ENCODE measurements at regions not wholly inside any gene's neighbourhood (a gene's known extent, or its start where the extent isn't known, plus 50 kb on each side); places are given as distances from the start of the nearest gene placed in this dataset.
"Not testable (repeated sequence)": the region's sequence is repeated elsewhere in the genome, so short reads cannot be mapped to it uniquely, and the experiment has no call there.

DNA sequence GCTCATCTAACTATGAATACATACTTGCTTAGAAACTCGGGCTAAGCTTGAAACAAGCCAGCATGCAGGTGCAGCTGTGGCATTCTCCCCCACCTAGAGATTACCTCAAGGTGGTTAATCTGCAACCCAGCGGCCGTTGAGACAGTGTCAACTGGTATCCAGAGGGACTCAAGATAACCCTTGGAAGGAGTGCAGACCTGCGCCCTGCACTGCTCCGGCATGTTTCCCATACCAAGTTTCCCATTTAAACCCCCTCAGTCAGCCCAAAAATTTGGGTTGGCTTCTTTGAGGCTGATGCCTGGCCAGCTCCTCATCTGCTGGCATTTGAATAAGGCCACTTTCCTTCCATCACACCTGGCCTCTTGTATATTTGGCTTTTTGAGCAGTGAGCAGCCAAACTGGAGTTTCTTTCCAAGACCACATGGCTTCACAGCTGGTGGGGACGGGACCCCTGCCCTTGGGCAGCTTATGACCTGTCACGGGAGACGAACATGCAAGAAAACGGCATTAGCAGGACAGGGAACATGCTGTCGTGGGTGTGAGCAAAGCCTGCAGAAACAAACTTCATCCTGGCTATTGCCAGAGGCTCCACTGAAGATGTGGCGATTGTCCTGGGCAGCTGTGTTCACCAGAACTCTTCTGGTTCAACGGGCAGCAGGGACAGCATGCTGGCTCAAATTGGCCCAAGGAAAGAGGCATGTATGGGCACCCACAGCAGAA, 98.2 kb downstream of the PLXNA1 start:
- no peak for DNase-seq
- Mint-ChIP-seq H3K27me3 (ENCODE audit: low read depth in 3 of 3) (peaks cover 0 to 3% (median 0%) of the 10 kb centered on the region in 3 donors), H3K4me3 (no peak overlapping the region), H3K36me3 (no peaks in the 10 kb centered on the region), H3K27ac (no peak overlapping the region), H3K9me3 (no peaks in the 10 kb centered on the region), H3K4me1 (no peaks in the 10 kb centered on the region)

DNA sequence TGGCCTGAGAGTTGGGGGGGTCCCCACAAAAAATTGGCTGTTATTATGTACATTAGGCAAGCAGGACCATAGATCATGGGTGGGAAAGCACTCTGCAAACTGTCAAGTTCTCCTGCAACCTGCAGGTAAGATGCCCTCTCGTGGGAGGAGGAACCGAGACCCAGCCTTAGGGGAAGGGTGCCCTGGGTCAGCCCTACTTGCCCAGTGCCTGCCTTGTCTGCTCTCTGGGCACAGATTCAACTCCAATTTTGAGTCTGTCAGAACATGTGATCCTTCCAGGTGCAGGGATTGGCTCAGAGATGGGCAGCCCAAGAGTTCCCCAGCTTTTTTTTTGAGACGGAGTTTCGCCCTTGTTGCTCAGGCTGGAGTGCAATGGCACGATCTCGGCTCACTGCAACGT, 99.2 kb downstream of the PLXNA1 start:
- H3K9me3 Mint-ChIP-seq = no peaks in the 10 kb centered on the region
- no peak overlapping the region for H3K27ac Mint-ChIP-seq
- no peaks in the 10 kb centered on the region for H3K36me3 Mint-ChIP-seq

DNA sequence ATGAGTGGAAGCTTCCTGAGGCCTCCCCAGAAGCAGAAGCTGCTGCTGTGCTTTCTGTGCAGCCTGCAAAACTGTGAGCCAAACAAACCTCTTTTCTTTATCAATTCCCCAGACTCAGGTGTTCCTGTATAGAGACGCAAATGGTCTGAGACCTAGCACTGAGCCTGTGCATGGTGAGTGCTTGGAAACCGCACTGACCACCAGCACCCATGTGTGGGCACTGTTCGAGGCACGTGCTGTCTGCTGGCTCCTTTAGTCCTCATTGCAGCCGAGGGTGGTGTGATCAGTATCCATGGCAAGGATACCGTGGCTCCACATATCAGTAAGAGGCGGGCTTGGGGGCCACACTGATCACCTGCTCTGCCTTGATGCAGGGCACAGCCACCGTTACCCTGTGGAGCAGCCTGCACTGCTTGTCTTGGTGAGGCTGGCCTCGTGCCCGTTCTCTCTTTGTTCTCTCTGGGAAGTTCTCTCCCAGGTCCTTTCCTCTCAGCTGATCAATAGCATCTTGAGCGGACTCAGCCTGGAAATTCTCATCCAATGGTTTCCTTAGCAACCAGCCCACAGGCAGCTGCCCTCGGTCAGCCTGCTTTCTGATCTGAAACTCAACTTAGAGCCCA, 101.0 kb downstream of the PLXNA1 start:
- Mint-ChIP-seq H3K27me3 (ENCODE audit: low read depth in 3 of 3) (peaks cover 0 to 4% (median 3%) of the 10 kb centered on the region in 3 donors), H3K9me3 (no peaks in the 10 kb centered on the region), H3K4me1 (no peaks in the 10 kb centered on the region), H3K36me3 (no peaks in the 10 kb centered on the region), H3K27ac (no peak overlapping the region), H3K4me3 (no peak overlapping the region)
- DNase-seq = no peak

More for the DNA sequence above, 99.2 kb downstream of the PLXNA1 start:
- H3K4me1 Mint-ChIP-seq = no peaks in the 10 kb centered on the region
- no peak for DNase-seq
- peaks cover 0 to 3% (median 0%) of the 10 kb centered on the region in 3 donors for H3K27me3 Mint-ChIP-seq (ENCODE audit: low read depth in 3 of 3)
- no peak overlapping the region for H3K4me3 Mint-ChIP-seq

DNA sequence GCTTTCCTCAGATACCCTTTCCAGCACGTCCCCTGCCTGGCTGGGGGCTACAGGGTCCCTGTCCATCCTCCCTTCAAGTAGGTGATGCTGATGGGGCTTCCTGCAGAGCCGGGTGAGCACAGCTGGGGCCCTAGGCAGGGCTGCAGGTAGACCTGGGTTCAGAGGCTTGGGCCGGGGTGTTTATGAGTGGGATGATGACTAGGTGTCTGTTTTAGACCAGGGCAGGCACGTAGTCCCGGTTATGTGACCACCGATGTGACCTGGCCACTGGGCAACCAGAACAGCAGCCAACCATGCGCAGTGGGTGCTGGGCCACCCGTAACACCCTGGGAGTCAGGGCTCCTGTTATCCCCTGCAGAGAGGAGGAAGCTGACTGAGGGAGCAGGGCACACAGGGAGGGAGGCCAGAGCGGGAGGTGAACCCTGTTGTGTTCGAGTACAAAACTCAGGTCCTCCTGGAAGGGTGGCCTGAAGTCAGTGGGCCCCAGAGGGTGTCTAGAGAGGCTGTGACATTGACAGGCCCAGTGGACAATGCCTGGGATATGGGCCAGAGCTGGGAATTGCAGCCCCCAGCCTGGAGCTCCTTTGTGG, 101.6 kb downstream of the PLXNA1 start:
- no peak overlapping the region for H3K4me3 Mint-ChIP-seq
- no peak for DNase-seq
- no peaks in the 10 kb centered on the region for H3K4me1 Mint-ChIP-seq
- H3K27ac Mint-ChIP-seq = no peak overlapping the region
- no peaks in the 10 kb centered on the region for H3K9me3 Mint-ChIP-seq
- H3K27me3 Mint-ChIP-seq (ENCODE audit: low read depth in 3 of 3) = peaks cover 1 to 4% (median 2%) of the 10 kb centered on the region in 3 donors
- no peaks in the 10 kb centered on the region for H3K36me3 Mint-ChIP-seq

- Mint-ChIP-seq H3K27ac (no peak overlapping the region), H3K36me3 (no peaks in the 10 kb centered on the region), H3K4me1 (no peaks in the 10 kb centered on the region), H3K4me3 (no peak overlapping the region), H3K9me3 (no peaks in the 10 kb centered on the region), H3K27me3 (ENCODE audit: low read depth in 3 of 3) (peaks cover 1 to 4% (median 2%) of the 10 kb centered on the region in 3 donors)
- no peak for DNase-seq
Observed at GRCh38 chr3:127085576-127085975, 102.7 kb downstream of the PLXNA1 start.

DNA sequence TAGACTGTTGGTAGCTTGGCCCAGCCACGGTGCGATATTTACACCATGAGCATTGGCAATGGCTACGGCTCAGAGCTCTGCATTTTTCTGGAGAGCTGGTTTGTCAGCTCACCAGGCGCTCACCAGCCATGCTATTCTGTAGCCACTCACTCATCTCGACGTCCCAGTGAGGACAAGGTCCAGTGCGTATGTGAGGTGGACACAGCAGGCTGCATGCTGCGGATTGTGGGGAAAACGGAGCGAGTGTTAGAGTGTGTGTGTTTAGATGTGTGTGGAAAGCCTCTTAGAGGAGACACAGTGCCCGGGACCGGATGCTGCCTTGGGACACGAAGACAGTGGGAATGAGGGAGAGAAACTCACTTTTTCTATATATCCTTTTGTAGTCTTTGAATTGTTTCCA, 103.7 kb downstream of the PLXNA1 start:
- not testable (repeated sequence) for H3K27ac Mint-ChIP-seq; DNase-seq; H3K36me3 Mint-ChIP-seq; H3K4me3 Mint-ChIP-seq; H3K9me3 Mint-ChIP-seq; H3K4me1 Mint-ChIP-seq; H3K27me3 Mint-ChIP-seq (ENCODE audit: low read depth in 3 of 3)

- no peaks in the 10 kb centered on the region for H3K4me1 Mint-ChIP-seq
- no peak overlapping the region for H3K4me3 Mint-ChIP-seq
- no peak for DNase-seq
- no peaks in the 10 kb centered on the region for H3K9me3 Mint-ChIP-seq
- peaks cover 1 to 4% (median 2%) of the 10 kb centered on the region in 3 donors for H3K27me3 Mint-ChIP-seq (ENCODE audit: low read depth in 3 of 3)
- no peak overlapping the region for H3K27ac Mint-ChIP-seq
- H3K36me3 Mint-ChIP-seq = no peaks in the 10 kb centered on the region
Observed at GRCh38 chr3:127087441-127087840, 104.5 kb downstream of the PLXNA1 start.

- H3K4me1 Mint-ChIP-seq = no peaks in the 10 kb centered on the region
- DNase-seq = no peak
- H3K9me3 Mint-ChIP-seq = no peaks in the 10 kb centered on the region
- no peaks in the 10 kb centered on the region for H3K36me3 Mint-ChIP-seq
- peaks cover 1 to 4% (median 2%) of the 10 kb centered on the region in 3 donors for H3K27me3 Mint-ChIP-seq (ENCODE audit: low read depth in 3 of 3)
- no peak overlapping the region for H3K27ac Mint-ChIP-seq
- H3K4me3 Mint-ChIP-seq = no peak overlapping the region
Observed at GRCh38 chr3:127088511-127089351, 104.2 kb upstream of the PRR23E start.

GRCh38 chr3:127089486-127090145, 103.3 kb upstream of the PRR23E start:
- Mint-ChIP-seq H3K4me1 (no peaks in the 10 kb centered on the region), H3K9me3 (no peaks in the 10 kb centered on the region), H3K27ac (no peak overlapping the region), H3K27me3 (ENCODE audit: low read depth in 3 of 3) (peaks cover 0 to 4% (median 1%) of the 10 kb centered on the region in 3 donors), H3K36me3 (no peaks in the 10 kb centered on the region), H3K4me3 (no peak overlapping the region)
- no peak for DNase-seq

GRCh38 chr3:127090218-127091160, 102.4 kb upstream of the PRR23E start:
- H3K4me1 Mint-ChIP-seq = no peaks in the 10 kb centered on the region
- no peak for DNase-seq
- no peak overlapping the region for H3K27ac Mint-ChIP-seq
- H3K27me3 Mint-ChIP-seq (ENCODE audit: low read depth in 3 of 3) = peaks cover 0 to 4% (median 1%) of the 10 kb centered on the region in 3 donors
- H3K9me3 Mint-ChIP-seq = no peaks in the 10 kb centered on the region
- no peak overlapping the region for H3K4me3 Mint-ChIP-seq
- no peaks in the 10 kb centered on the region for H3K36me3 Mint-ChIP-seq

- Mint-ChIP-seq H3K27me3 (ENCODE audit: low read depth in 3 of 3) (peaks cover 0 to 4% (median 1%) of the 10 kb centered on the region in 3 donors), H3K4me1 (no peaks in the 10 kb centered on the region), H3K36me3 (no peaks in the 10 kb centered on the region), H3K27ac (no peak overlapping the region), H3K4me3 (no peak overlapping the region), H3K9me3 (no peaks in the 10 kb centered on the region)
- DNase-seq = no peak
Observed at GRCh38 chr3:127091376-127091775, 101.6 kb upstream of the PRR23E start.

DNA sequence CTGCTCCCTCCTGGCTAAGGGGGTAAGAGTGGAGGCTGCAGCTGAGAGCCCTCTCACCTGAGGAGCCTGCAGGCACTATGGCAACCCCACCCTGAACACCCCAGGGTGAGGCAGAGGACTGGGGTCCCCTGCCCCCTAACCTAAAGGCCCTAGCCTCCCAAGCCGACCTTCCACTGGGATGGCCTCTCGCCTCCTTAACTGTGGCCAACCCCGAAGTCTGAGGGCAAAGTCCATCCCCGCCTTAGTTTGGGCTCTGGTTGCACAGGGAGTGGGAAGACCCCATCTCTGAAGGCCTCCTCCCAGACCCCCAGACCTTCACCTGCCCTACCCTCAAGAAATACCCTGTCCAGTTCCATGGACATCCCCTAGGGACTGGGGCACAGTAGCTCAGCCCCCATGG, 100.6 kb upstream of the PRR23E start:
- no peaks in the 10 kb centered on the region for H3K36me3 Mint-ChIP-seq
- no peak overlapping the region for H3K4me3 Mint-ChIP-seq
- DNase-seq = no peak
- peaks cover 0 to 4% (median 1%) of the 10 kb centered on the region in 3 donors for H3K27me3 Mint-ChIP-seq (ENCODE audit: low read depth in 3 of 3)
- no peak overlapping the region for H3K27ac Mint-ChIP-seq
- no peaks in the 10 kb centered on the region for H3K4me1 Mint-ChIP-seq
- no peaks in the 10 kb centered on the region for H3K9me3 Mint-ChIP-seq

DNA sequence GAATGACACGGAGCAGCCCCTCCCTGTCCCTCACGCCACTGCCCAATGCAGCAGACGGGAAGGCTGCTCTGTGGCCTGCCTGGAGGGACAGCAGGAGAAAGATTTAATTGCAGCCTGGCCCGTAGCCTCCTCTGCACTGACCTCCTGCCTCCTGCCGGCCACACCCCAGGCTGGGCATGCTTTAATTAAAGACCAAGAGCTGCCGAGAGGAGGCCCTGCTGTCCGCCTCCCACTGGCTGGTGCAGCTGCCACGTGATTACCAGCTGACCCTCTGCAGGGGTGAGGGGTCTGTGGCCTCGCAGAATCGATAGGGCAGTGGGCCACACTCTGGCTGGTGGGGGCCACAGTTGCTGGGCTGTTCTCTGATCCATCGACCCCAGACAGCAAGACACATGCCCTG, 100.2 kb upstream of the PRR23E start:
- Mint-ChIP-seq H3K27ac (no peak overlapping the region), H3K4me1 (no peaks in the 10 kb centered on the region), H3K4me3 (no peak overlapping the region), H3K36me3 (no peaks in the 10 kb centered on the region), H3K9me3 (no peaks in the 10 kb centered on the region), H3K27me3 (ENCODE audit: low read depth in 3 of 3) (peaks cover 0 to 4% (median 4%) of the 10 kb centered on the region in 3 donors)
- no peak for DNase-seq
